ENCODE measurements at regions not wholly inside any gene's neighbourhood (a gene's known extent, or its start where the extent isn't known, plus 50 kb on each side); places are given as distances from the start of the nearest gene placed in this dataset.

DNA sequence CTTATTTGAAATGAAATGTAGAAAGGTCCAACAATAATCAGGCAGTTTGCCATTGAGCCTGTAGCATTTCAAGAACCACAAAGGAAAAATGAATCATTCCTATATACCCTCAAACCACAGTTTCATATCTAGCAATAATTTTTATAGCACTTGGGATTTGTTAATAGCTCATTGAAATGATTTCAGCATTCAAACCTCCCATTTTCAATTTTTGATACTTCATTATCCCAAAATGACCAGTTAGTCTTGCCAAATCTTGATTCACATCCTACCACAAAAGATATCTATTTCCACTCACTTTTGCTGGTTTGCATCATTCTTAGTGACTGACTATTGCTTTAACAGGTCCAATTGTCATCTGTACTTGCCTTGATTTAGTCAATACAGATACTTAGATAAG is 790.1 kb downstream of the TLE1 start:
- DNase-seq (ENCODE audit: low spot score): no peak

DNA sequence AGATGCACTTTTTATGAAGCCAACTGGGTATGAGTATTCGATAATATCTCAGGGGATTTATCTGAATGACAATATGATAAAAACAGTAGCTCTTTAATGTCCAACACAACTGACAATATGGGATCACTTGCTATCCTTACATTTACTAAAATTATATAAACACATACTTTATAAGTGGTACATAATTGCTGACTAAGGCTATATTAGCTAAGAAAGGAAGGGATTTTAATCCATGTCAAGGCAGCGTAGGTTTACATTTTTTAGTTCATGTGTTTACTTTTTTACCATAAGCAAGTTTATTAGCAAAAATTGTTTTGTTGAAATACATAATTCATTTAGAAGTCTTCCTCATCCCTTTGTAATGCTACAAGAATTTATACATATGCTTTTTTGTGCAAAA is 796.2 kb downstream of the TLE1 start:
- Histone ChIP-seq H3K27me3 (no peaks in the 10 kb centered on the region), H2AFZ (replicated peaks) (no peak overlapping the region), H3K36me3 (no peaks in the 10 kb centered on the region), H3K27ac (no peak overlapping the region), H3K4me2 (no peak overlapping the region), H3K79me2 (ENCODE audit: low read depth) (no peaks in the 10 kb centered on the region), H4K20me1 (ENCODE audit: low read depth) (no peaks in the 10 kb centered on the region), H3K4me3 (no peak overlapping the region), H3K9ac (no peak overlapping the region), H3K4me1 (no peaks in the 10 kb centered on the region), H3K9me3 (ENCODE audit: low read depth) (peaks cover 7% of the 10 kb centered on the region), H3F3A (ENCODE audit: low read depth) (no peaks in the 10 kb centered on the region)
- Mint-ChIP-seq H3K4me1 (no peaks in the 10 kb centered on the region), H3K27ac (no peak overlapping the region), H3K36me3 (no peaks in the 10 kb centered on the region), H3K27me3 (ENCODE audit: insufficient read depth, low read depth) (no peaks in the 10 kb centered on the region), H3K9me3 (peaks cover 3% of the 10 kb centered on the region), H3K4me3 (no peak overlapping the region)
- no peak for DNase-seq (ENCODE audit: low spot score)
- TF ChIP-seq, protein P1, sequence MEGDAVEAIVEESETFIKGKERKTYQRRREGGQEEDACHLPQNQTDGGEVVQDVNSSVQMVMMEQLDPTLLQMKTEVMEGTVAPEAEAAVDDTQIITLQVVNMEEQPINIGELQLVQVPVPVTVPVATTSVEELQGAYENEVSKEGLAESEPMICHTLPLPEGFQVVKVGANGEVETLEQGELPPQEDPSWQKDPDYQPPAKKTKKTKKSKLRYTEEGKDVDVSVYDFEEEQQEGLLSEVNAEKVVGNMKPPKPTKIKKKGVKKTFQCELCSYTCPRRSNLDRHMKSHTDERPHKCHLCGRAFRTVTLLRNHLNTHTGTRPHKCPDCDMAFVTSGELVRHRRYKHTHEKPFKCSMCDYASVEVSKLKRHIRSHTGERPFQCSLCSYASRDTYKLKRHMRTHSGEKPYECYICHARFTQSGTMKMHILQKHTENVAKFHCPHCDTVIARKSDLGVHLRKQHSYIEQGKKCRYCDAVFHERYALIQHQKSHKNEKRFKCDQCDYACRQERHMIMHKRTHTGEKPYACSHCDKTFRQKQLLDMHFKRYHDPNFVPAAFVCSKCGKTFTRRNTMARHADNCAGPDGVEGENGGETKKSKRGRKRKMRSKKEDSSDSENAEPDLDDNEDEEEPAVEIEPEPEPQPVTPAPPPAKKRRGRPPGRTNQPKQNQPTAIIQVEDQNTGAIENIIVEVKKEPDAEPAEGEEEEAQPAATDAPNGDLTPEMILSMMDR (IDR thresholded peaks at IDR 0.05): no peak
- TF ChIP-seq EZH2 (IDR thresholded peaks at IDR 0.05) (no peak), EZH2phosphoT487 (IDR thresholded peaks at IDR 0.05) (no peak)

More for the DNA sequence above, 790.1 kb downstream of the TLE1 start:
- Mint-ChIP-seq H3K36me3 (no peaks in the 10 kb centered on the region), H3K9me3 (peaks cover 3% of the 10 kb centered on the region), H3K27me3 (ENCODE audit: insufficient read depth, low read depth) (no peaks in the 10 kb centered on the region), H3K27ac (no peak overlapping the region), H3K4me1 (no peaks in the 10 kb centered on the region), H3K4me3 (no peak overlapping the region)
- H3K79me2 ChIP-seq (ENCODE audit: low read depth): no peaks in the 10 kb centered on the region
- H3K9me3 ChIP-seq (ENCODE audit: low read depth): peaks cover 7% of the 10 kb centered on the region
- no peaks in the 10 kb centered on the region for H4K20me1 ChIP-seq (ENCODE audit: low read depth)
- H3K27me3 ChIP-seq: no peaks in the 10 kb centered on the region
- no peaks in the 10 kb centered on the region for H3F3A ChIP-seq (ENCODE audit: low read depth)
- no peak overlapping the region for H2AFZ ChIP-seq (replicated peaks)
- no peak for TF ChIP-seq EZH2phosphoT487 (IDR thresholded peaks at IDR 0.05)
- TF ChIP-seq, protein P1 (IDR thresholded peaks at IDR 0.05): no peak
- H3K36me3 ChIP-seq: no peaks in the 10 kb centered on the region
- no peak overlapping the region for H3K4me3 ChIP-seq
- no peak overlapping the region for H3K4me2 ChIP-seq
- H3K27ac ChIP-seq: no peak overlapping the region
- H3K4me1 ChIP-seq: no peaks in the 10 kb centered on the region
- no peak overlapping the region for H3K9ac ChIP-seq

DNA sequence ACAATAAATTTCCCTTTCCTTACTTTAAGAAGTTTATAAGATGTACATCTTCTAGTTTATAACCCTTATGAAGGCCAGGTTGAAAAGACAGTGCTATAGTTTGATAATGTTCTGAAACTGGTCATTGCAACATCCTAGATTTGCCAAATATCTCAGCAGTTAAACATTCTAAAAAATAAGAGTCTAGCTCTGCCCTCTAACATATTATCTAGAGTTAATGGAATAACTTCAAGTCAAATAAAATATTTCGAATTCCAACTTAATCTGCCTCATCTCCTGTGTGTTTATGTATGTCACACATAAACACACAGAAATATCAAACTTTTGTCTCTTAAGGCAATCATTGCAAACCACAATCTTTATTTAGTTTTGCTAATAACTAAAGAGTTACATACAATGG is 796.6 kb downstream of the TLE1 start:
- H3K79me2 ChIP-seq (ENCODE audit: low read depth): no peaks in the 10 kb centered on the region
- no peaks in the 10 kb centered on the region for H4K20me1 ChIP-seq (ENCODE audit: low read depth)
- no peaks in the 10 kb centered on the region for H3K36me3 ChIP-seq
- Mint-ChIP-seq H3K4me3 (no peak overlapping the region), H3K27ac (no peak overlapping the region), H3K27me3 (ENCODE audit: insufficient read depth, low read depth) (no peaks in the 10 kb centered on the region), H3K4me1 (no peaks in the 10 kb centered on the region), H3K9me3 (peaks cover 3% of the 10 kb centered on the region), H3K36me3 (no peaks in the 10 kb centered on the region)
- no peak overlapping the region for H3K27ac ChIP-seq
- DNase-seq (ENCODE audit: low spot score): no peak
- no peaks in the 10 kb centered on the region for H3K4me1 ChIP-seq
- H3K9me3 ChIP-seq (ENCODE audit: low read depth): peaks cover 7% of the 10 kb centered on the region
- no peak overlapping the region for H3K4me3 ChIP-seq
- TF ChIP-seq EZH2 (IDR thresholded peaks at IDR 0.05): no peak
- TF ChIP-seq, protein P1 (IDR thresholded peaks at IDR 0.05): no peak
- TF ChIP-seq EZH2phosphoT487 (IDR thresholded peaks at IDR 0.05): no peak
- no peak overlapping the region for H3K9ac ChIP-seq
- no peaks in the 10 kb centered on the region for H3F3A ChIP-seq (ENCODE audit: low read depth)
- no peak overlapping the region for H3K4me2 ChIP-seq
- H3K27me3 ChIP-seq: no peaks in the 10 kb centered on the region
- H2AFZ ChIP-seq (replicated peaks): no peak overlapping the region

Measured in neural progenitor cell (in vitro differentiated cells).